ENCODE measurements at regions not wholly inside any gene's neighbourhood (a gene's known extent, or its start where the extent isn't known, plus 50 kb on each side); places are given as distances from the start of the nearest gene placed in this dataset.
A peak's percentile ranks its signal among the peaks of the same experiment; 100 is the strongest.
"Not testable (repeated sequence)": the region's sequence is repeated elsewhere in the genome, so short reads cannot be mapped to it uniquely, and the experiment has no call there.

DNA sequence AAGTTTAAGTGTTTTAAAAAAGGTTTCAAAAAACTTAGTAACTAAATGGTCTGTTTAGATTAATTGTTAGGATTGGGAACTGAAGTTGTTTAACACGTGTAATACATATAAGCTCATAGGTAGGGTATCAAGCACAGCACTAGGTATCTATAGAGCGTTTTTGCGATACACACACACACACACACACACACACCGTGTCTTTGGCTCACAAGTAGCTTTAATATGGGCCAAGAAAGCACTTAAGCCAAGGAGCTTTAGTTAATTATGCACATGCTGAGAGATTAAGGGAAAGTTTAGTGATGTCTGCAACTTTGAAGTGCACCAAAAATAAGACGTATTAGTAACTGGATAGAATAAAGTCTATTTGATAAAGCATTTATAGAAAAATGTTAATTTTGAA lies 93.8 kb upstream of the CNTNAP2 start:
- no peaks in the 10 kb centered on the region for H3K9me3 ChIP-seq (ENCODE audit: severe bottlenecking)
- H3K27me3 ChIP-seq (ENCODE audit: insufficient read depth, low read depth, severe bottlenecking): no peaks in the 10 kb centered on the region
- TF ChIP-seq, protein P1, sequence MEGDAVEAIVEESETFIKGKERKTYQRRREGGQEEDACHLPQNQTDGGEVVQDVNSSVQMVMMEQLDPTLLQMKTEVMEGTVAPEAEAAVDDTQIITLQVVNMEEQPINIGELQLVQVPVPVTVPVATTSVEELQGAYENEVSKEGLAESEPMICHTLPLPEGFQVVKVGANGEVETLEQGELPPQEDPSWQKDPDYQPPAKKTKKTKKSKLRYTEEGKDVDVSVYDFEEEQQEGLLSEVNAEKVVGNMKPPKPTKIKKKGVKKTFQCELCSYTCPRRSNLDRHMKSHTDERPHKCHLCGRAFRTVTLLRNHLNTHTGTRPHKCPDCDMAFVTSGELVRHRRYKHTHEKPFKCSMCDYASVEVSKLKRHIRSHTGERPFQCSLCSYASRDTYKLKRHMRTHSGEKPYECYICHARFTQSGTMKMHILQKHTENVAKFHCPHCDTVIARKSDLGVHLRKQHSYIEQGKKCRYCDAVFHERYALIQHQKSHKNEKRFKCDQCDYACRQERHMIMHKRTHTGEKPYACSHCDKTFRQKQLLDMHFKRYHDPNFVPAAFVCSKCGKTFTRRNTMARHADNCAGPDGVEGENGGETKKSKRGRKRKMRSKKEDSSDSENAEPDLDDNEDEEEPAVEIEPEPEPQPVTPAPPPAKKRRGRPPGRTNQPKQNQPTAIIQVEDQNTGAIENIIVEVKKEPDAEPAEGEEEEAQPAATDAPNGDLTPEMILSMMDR (IDR thresholded peaks at IDR 0.05; ENCODE audit: low read depth, low read length): no peak
- H3K27ac ChIP-seq: no peak overlapping the region
- H3K36me3 ChIP-seq: no peaks in the 10 kb centered on the region
- peak; percentile 72 for DNase-seq
- H3K4me3 ChIP-seq (ENCODE audit: low read depth, low read length): no peak overlapping the region

DNA sequence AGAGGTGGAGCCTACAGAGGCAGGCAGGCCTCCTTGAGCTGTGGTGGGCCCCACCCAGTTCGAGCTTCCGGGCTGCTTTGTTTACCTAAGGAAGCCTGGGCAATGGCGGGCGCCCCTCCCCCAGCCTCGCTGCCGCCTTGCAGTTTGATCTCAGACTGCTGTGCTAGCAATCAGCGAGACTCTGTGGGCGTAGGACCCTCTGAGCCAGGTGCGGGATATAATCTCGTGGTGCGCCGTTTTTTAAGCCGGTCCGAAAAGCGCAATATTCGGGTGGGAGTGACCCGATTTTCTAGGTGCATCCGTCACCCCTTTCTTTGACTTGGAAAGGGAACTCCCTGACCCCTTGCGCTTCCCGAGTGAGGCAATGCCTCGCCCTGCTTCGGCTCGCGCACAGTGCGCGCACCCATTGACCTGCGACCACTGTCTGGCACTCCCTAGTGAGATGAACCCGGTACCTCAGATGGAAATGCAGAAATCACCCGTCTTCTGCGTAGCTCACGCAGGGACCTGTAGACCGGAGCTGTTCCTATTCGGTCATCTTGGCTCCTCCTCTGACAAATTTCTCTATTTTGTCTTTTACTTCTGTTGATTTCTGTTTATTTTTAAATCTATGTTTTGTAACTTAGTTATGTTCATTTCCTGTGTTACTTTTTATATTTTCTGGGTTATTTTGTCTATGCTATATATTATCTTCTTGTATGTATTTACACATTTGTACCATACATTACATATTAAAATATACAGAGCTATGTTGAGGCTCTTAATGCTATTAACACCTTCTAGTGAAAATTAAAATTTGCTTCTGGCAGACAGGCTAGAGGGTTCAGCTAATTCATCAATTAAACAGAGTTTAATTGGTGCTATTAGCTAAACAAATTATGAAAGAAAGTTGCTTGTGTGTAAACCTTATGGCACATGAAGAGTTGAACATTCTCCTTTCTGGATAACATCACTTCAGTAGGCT lies 97.3 kb upstream of the CNTNAP2 start:
- H3K36me3 ChIP-seq; H3K27ac ChIP-seq; H3K9me3 ChIP-seq (ENCODE audit: severe bottlenecking); H3K27me3 ChIP-seq (ENCODE audit: insufficient read depth, low read depth, severe bottlenecking); H3K4me3 ChIP-seq (ENCODE audit: low read depth, low read length); DNase-seq: not testable (repeated sequence)

DNA sequence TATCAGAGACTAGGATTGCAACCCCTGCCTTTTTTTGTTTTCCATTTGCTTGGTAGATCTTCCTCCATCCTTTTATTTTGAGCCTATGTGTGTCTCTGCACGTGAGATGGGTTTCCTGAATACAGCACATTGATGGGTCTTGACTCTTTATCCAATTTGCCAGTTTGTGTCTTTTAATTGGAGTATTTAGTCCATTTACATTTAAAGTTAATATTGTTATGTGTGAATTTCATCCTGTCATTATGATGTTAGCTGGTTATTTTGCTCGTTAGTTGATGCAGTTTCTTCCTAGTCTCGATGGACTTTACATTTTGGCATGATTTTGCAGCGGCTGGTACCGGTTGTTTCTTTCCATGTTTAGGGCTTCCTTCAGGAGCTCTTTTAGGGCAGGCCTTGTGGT lies 99.2 kb upstream of the CNTNAP2 start:
- not testable (repeated sequence) for H3K36me3 ChIP-seq; H3K9me3 ChIP-seq (ENCODE audit: severe bottlenecking); H3K27me3 ChIP-seq (ENCODE audit: insufficient read depth, low read depth, severe bottlenecking); DNase-seq; H3K27ac ChIP-seq; H3K4me3 ChIP-seq (ENCODE audit: low read depth, low read length)

DNA sequence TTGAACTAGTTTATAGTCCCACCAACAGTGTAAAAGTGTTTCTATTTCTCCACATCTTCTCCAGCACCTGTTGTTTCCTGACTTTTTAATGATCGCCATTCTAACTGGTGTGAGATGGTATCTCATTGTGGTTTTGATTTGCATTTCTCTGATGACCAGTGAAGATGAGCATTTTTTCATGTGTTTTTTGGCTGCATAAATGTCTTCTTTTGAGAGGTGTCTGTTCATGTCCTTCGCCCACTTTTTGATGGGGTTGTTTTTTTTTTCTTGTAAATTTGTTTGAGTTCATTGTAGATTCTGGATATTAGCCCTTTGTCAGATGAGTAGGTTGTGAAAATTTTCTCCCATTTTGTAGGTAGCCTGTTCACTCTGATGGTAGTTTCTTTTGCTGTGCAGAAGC lies 102.4 kb upstream of the CNTNAP2 start:
- H3K27me3 ChIP-seq (ENCODE audit: insufficient read depth, low read depth, severe bottlenecking); H3K36me3 ChIP-seq; H3K27ac ChIP-seq; H3K4me3 ChIP-seq (ENCODE audit: low read depth, low read length); DNase-seq; H3K9me3 ChIP-seq (ENCODE audit: severe bottlenecking): not testable (repeated sequence)

DNA sequence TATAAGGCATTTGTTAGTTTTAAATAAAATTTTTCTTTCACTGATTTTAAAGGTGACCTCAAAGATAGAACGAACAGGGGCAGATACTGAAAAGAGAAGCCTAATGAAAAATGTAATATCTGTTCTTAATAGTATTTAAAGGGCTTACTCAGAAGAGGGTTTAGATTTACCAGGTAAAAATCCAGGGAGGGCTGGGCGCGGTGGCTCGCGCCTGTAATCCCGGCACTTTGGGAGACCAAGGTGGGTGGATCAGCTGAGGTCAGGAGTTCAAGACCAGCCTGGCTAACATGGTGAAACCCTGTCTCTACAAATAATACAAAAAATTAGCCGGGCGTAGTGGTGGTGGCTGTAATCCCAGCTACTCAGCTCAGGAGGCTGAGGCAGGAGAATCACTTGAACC lies 108.3 kb upstream of the CNTNAP2 start:
- no peak overlapping the region for H3K4me3 ChIP-seq (ENCODE audit: low read depth, low read length)
- no peak for DNase-seq
- TF ChIP-seq, protein P1 (IDR thresholded peaks at IDR 0.05; ENCODE audit: low read depth, low read length): no peak
- no peak overlapping the region for H3K27ac ChIP-seq
- H3K36me3 ChIP-seq: no peaks in the 10 kb centered on the region
- no peaks in the 10 kb centered on the region for H3K27me3 ChIP-seq (ENCODE audit: insufficient read depth, low read depth, severe bottlenecking)
- H3K9me3 ChIP-seq (ENCODE audit: severe bottlenecking): no peaks in the 10 kb centered on the region

DNA sequence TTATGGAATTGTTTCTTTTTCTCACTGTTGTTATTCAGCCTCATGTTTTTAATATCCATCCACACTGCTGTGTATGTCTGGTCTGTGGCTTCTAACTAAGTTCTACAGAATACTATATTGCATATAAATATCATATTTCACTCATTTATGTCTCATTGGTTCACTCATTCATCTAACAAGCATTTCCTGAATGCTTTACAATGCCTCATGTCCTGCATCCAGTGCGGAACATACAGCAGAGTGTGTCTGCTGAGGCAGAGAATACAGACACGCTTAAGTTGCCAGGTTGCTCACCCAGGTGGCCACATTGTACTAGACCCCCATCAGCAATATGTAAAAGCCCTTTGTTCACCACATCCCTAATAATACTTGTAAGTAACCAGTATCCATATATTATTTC lies 111.8 kb upstream of the CNTNAP2 start:
- Histone ChIP-seq H3K27me3 (ENCODE audit: insufficient read depth, low read depth, severe bottlenecking) (no peaks in the 10 kb centered on the region), H3K9me3 (ENCODE audit: severe bottlenecking) (no peaks in the 10 kb centered on the region), H3K4me3 (ENCODE audit: low read depth, low read length) (no peak overlapping the region), H3K36me3 (no peaks in the 10 kb centered on the region), H3K27ac (no peak overlapping the region)
- TF ChIP-seq, protein P1 (IDR thresholded peaks at IDR 0.05; ENCODE audit: low read depth, low read length): no peak
- no peak for DNase-seq

DNA sequence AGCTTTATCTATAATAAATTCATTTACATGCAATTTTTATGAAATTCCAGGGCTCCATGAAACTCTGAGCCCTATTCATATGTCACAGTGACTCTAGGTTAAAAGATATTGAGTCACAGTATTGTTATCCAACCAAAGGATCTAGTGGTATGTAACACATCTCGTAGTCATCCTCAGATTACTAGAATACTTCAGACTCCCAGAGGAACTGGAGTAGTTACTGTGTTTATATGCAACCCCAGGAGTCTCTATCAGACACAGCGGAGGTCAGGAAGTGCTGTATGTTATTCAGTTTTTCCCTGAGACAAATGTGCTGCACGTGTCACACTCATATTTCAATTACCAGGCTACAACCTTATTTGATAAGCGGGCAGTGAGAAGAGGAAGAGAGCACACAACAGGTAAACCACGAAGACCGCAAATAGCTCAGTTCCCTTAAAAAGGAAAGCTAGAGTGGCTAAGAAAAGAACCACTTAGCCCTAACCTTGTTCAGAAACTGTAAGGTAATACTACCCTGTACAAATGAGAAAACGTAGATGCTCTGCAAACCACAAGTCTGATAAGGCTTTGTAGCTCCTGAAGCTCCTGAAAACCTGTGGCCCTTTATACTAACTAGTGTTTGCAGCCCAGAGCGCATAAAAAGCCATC lies 114.0 kb upstream of the CNTNAP2 start:
- DNase-seq: no peak
- TF ChIP-seq, protein P1 (IDR thresholded peaks at IDR 0.05; ENCODE audit: low read depth, low read length): no peak
- Histone ChIP-seq H3K27me3 (ENCODE audit: insufficient read depth, low read depth, severe bottlenecking) (no peaks in the 10 kb centered on the region), H3K27ac (no peak overlapping the region), H3K36me3 (no peaks in the 10 kb centered on the region), H3K4me3 (ENCODE audit: low read depth, low read length) (no peak overlapping the region), H3K9me3 (ENCODE audit: severe bottlenecking) (no peaks in the 10 kb centered on the region)

All from WERI-Rb-1 (cell line).